Tibial nerve (tissue), 4 donors: ENCODE measurements at regions not wholly inside any gene's neighbourhood (a gene's known extent, or its start where the extent isn't known, plus 50 kb on each side); places are given as distances from the start of the nearest gene placed in this dataset.

Experiments used
- DNase-seq, 2 donors: peaks; one replicate each; pipeline ENCODE4 v3.0.0-alpha.2; 2019; ENCODE audit warnings: low spot score in 2 of 2
- H3K27ac ChIP-seq, 4 donors: fragments of 200-600 bp; sonication (generic) in 3 of 4; one replicate each; pipeline ENCODE4 v1.5.1; 2017 to 2019; ENCODE audit warnings: mild to moderate bottlenecking in 1 of 4
- H3K27me3 ChIP-seq, 2 donors: fragments of 200-600 bp; sonication (generic) in 1 of 2; one replicate each; pipeline versions ENCODE4 v1.5.1 to v1.6.0; 2017 to 2019
- H3K36me3 ChIP-seq, 3 donors: fragments of 200-600 bp; sonication (generic); one replicate each; pipeline ENCODE4 v1.5.1; 2018 to 2019
- H3K4me1 ChIP-seq, 4 donors: fragments of 200-600 bp; sonication (generic) in 3 of 4; one replicate each; pipeline ENCODE4 v1.5.1; 2017 to 2019
- H3K4me3 ChIP-seq, 4 donors: fragments of 200-600 bp; sonication (generic) in 3 of 4; one replicate each; pipeline ENCODE4 v1.5.1; 2017 to 2019; ENCODE audit warnings: mild to moderate bottlenecking in 1 of 4, moderate library complexity in 1 of 4
- H3K9me3 ChIP-seq, 4 donors: fragments of 200-600 bp; sonication (generic) in 3 of 4; one replicate each; pipeline ENCODE4 v1.5.1; 2017 to 2019
- CTCF ChIP-seq, 5 experiments: fragments of 200-600 bp in 3 of 5; fragments of 450-650 bp in 2 of 5; sonication (generic) in 3 of 5; IDR thresholded peaks; one replicate each; pipeline ENCODE4 v1.5.1; 2016 to 2019; ENCODE audit warnings: antibody characterized with exemption in 5 of 5, mild to moderate bottlenecking in 3 of 5, moderate library complexity in 2 of 5
- EP300 ChIP-seq, 2 donors: sonication (generic); formaldehyde crosslinking; IDR thresholded peaks; one replicate each; pipeline ENCODE4 v1.6.1; 2017; ENCODE audit warnings: antibody characterized with exemption in 2 of 2, mild to moderate bottlenecking in 1 of 2
- POLR2A ChIP-seq, 2 donors: fragments of 450-650 bp; IDR thresholded peaks; one replicate each; pipeline ENCODE4 v1.6.1; 2017; ENCODE audit warnings: antibody characterized with exemption in 2 of 2, mild to moderate bottlenecking in 2 of 2, moderate library complexity in 2 of 2
- WGBS, 2 donors: methylation state at CpG; one replicate each; pipeline ENCODE4 v1.1.5; 2018; 5-methylcytosine and 5-hydroxymethylcytosine counted together

- DNase-seq: no peak
- H3K27ac ChIP-seq: no peak overlapping the region
- peaks cover 0 to 13% (median 0%) of the 10 kb centered on the region in 4 donors for H3K9me3 ChIP-seq
- 77 to 89% methylated on average over 3 of the region's 3 CpGs for WGBS, 2 donors
- no peaks in the 10 kb centered on the region for H3K4me1 ChIP-seq
- no peak for TF ChIP-seq EP300 (IDR thresholded peaks at IDR 0.05)
- TF ChIP-seq POLR2A (IDR thresholded peaks at IDR 0.05): no peak
- no peaks in the 10 kb centered on the region for H3K36me3 ChIP-seq
- H3K27me3 ChIP-seq: no peaks in the 10 kb centered on the region
- no peak overlapping the region for H3K4me3 ChIP-seq
Measured at GRCh38 chr4:126748736-126749135, 884.0 kb upstream of the INTU start.

DNA sequence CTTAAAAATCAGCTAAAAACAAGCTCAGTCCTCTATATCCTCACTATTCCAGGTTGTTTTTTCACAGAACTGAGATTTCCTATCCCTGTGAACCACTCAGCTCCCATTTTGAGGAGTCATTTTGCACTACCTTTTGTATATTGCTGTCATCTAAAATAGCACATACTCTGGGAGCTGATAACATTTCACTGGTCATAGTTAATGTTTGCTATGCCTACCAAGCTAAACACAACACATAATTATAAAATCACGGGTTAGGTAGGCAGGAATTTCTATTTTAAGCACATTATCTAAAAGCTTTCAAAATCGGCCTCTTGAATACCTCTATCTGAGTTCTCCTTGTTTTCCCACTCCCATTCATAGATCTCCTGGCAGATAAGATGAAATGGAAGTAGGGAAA is 882.0 kb upstream of the INTU start:
- no peak for DNase-seq
- 70 to 71% methylated on average over 2 of the region's 2 CpGs for WGBS, 2 donors
- no peak overlapping the region for H3K27ac ChIP-seq
- H3K4me1 ChIP-seq: no peaks in the 10 kb centered on the region
- H3K36me3 ChIP-seq: no peaks in the 10 kb centered on the region
- H3K9me3 ChIP-seq: peaks cover 0 to 4% (median 0%) of the 10 kb centered on the region in 4 donors
- no peaks in the 10 kb centered on the region for H3K27me3 ChIP-seq
- TF ChIP-seq CTCF (IDR thresholded peaks at IDR 0.05): no peak
- no peak for TF ChIP-seq EP300 (IDR thresholded peaks at IDR 0.05)
- no peak for TF ChIP-seq POLR2A (IDR thresholded peaks at IDR 0.05)
- no peak overlapping the region for H3K4me3 ChIP-seq

DNA sequence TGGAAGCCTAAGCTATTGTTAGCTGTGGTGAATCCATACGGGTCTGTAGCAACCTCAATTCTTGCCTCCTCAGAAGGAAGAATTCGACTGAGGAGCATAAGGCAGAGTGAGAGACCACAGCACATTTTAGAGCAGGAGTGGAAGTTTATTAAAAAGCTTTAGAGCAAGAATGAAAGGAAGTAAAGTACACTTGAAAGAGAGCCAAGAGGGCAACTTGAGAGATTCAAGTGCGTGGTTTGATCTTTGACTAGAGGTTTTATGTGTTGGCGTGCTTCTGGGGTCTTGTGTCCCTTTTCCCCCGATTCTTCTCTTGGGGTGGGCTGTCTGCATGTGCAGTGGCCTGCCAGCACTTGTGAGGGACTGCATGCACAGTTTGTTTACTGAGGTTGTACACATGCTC is 880.6 kb upstream of the INTU start:
- H3K9me3 ChIP-seq: no peaks in the 10 kb centered on the region
- no peak for TF ChIP-seq EP300 (IDR thresholded peaks at IDR 0.05)
- TF ChIP-seq CTCF (IDR thresholded peaks at IDR 0.05): no peak
- TF ChIP-seq POLR2A (IDR thresholded peaks at IDR 0.05): no peak
- H3K36me3 ChIP-seq: no peaks in the 10 kb centered on the region
- 59 to 69% methylated on average over 5 of the region's 5 CpGs for WGBS, 2 donors
- no peak for DNase-seq
- no peaks in the 10 kb centered on the region for H3K4me1 ChIP-seq
- no peaks in the 10 kb centered on the region for H3K27me3 ChIP-seq
- H3K4me3 ChIP-seq: no peak overlapping the region
- H3K27ac ChIP-seq: no peak overlapping the region

DNA sequence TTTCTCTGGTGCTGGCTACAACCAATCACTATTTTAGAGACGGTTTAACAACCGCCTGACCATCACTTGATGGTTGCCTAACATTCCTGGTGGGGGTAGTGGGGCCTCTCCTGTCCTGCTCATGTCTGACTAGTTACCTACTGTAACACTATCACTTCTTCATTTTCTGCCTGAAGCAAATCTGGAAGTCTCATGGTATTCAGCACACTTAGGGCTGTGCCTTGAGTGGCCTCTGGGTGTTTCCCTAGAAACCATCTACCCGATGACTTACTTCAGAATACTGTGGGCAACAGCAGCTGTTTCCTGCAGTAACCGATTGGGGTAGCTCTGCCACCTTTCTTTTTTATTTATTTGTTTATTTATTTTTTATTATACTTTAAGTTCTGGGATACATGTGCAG is 880.1 kb upstream of the INTU start:
- no peaks in the 10 kb centered on the region for H3K9me3 ChIP-seq
- 82 to 83% methylated on average over 4 of the region's 4 CpGs for whole genome bisulfite sequencing, 2 donors
- H3K4me1 ChIP-seq: no peaks in the 10 kb centered on the region
- no peak overlapping the region for H3K27ac ChIP-seq
- no peaks in the 10 kb centered on the region for H3K36me3 ChIP-seq
- no peak overlapping the region for H3K4me3 ChIP-seq
- DNase-seq: no peak
- TF ChIP-seq CTCF (IDR thresholded peaks at IDR 0.05): no peak
- no peak for TF ChIP-seq POLR2A (IDR thresholded peaks at IDR 0.05)
- no peak for TF ChIP-seq EP300 (IDR thresholded peaks at IDR 0.05)
- no peaks in the 10 kb centered on the region for H3K27me3 ChIP-seq

GRCh38 chr4:126753592-126753991 is 879.2 kb upstream of the INTU start:
- Histone ChIP-seq H3K36me3 (no peaks in the 10 kb centered on the region), H3K27me3 (no peaks in the 10 kb centered on the region), H3K9me3 (no peaks in the 10 kb centered on the region), H3K27ac (no peak overlapping the region), H3K4me3 (no peak overlapping the region), H3K4me1 (no peaks in the 10 kb centered on the region)
- WGBS, 2 donors: 53 to 66% methylated on average over 1 of the region's 1 CpG
- DNase-seq: no peak
- TF ChIP-seq POLR2A (IDR thresholded peaks at IDR 0.05): no peak
- no peak for TF ChIP-seq EP300 (IDR thresholded peaks at IDR 0.05)
- no peak for TF ChIP-seq CTCF (IDR thresholded peaks at IDR 0.05)

DNA sequence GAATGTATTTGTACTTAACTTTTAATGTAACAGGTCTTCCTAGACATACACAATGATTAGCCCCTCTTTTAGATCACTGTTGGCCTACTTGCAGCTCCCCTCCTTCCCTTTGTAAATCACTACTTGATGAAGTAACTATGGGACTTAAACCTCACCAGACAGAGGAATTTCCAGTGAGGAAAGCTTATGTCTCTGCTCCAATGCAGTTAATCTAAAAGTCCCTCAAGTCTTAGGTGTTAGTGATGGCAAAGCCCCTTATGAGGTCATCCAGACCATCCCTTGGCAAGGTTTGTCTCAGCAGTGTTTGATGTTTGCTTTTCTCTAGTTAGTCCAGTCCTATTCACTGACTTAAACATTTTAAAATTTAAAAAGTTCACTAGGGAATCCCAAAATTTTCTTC is 877.3 kb upstream of the INTU start:
- H3K9me3 ChIP-seq: no peaks in the 10 kb centered on the region
- no peak for DNase-seq
- TF ChIP-seq EP300 (IDR thresholded peaks at IDR 0.05) (no peak), POLR2A (IDR thresholded peaks at IDR 0.05) (no peak), CTCF (IDR thresholded peaks at IDR 0.05) (no peak)
- H3K36me3 ChIP-seq: no peaks in the 10 kb centered on the region
- no peak overlapping the region for H3K27ac ChIP-seq
- no peaks in the 10 kb centered on the region for H3K27me3 ChIP-seq
- H3K4me3 ChIP-seq: no peak overlapping the region
- H3K4me1 ChIP-seq: no peaks in the 10 kb centered on the region
